ENCODE measurements at regions not wholly inside any gene's neighbourhood (a gene's known extent, or its start where the extent isn't known, plus 50 kb on each side); places are given as distances from the start of the nearest gene placed in this dataset.

DNA sequence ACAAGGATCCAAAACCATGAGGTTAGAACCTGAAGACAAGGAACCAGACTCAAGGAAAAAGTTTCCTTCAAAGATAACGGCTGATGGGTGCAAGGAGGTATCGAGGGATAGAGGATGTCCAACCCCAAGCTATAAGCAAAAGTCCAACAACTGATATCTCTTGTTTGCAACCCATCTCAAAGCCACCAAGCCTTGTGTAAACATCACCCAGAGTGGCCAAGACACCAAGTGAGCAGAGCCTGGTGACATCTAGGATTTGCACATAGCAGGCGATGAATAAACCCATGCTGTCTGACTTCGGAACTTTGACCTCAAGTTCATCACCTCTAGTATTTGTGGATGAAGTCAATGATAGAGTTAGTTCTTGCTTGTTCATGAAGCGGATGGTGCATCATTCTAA, 180.7 kb downstream of the ETS2 start:
- TF ChIP-seq CTCF (IDR thresholded peaks at IDR 0.05): no peak
- TF ChIP-seq ZFX (IDR thresholded peaks at IDR 0.05; ENCODE audit: borderline replicate concordance): no peak
- no peak overlapping the region for H3K27ac ChIP-seq

DNA sequence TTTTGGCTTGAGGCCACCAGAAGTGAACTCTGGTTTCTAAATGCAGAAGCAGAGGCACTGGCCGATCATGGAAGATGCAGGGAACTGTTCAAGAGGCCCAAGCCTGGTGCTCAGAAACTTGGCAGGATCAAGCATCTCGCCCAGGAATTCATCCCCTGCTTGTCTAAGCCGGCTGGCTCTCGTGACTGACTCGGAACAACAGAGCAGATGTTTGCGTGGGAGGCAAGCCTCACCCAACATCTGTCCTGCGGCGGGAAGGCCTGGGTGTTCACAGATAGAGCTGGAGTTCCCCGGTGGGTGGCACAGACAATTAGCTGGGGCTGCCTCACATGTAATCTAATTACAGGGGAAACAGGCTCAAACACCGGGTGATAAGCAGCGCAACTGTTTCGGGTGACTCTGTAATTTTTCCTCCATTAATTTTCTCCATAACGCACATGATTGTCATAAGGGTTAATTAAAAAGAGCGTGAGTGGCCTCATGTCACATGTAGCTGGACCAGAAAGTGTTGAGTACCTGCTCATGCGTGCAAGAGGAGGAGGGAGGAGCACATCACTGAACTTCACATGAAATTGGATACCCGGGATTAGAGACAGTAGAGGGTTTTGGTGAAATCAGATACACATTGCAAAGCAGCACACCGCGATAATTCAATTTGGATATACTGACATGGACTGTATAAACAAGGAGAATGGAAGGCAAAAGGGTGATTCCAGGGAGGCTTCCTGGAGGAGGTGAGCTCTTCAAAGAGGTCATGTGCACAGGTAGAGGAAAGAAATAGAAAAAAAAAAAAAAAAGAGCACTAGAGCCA, 180.0 kb downstream of the ETS2 start:
- no peak for TF ChIP-seq ZFX (IDR thresholded peaks at IDR 0.05; ENCODE audit: borderline replicate concordance)
- no peak for TF ChIP-seq CTCF (IDR thresholded peaks at IDR 0.05)
- no peak overlapping the region for H3K27ac ChIP-seq

- TF ChIP-seq CTCF (IDR thresholded peaks at IDR 0.05) (no peak), ZFX (IDR thresholded peaks at IDR 0.05; ENCODE audit: borderline replicate concordance) (no peak)
- H3K27ac ChIP-seq: no peak overlapping the region
Observed at GRCh38 chr21:38984982-38985567, 179.3 kb downstream of the ETS2 start.

GRCh38 chr21:38984568-38984967, 178.8 kb downstream of the ETS2 start:
- H3K27ac ChIP-seq: no peak overlapping the region
- TF ChIP-seq CTCF (IDR thresholded peaks at IDR 0.05): no peak
- no peak for TF ChIP-seq ZFX (IDR thresholded peaks at IDR 0.05; ENCODE audit: borderline replicate concordance)

GRCh38 chr21:38983560-38983959, 177.8 kb downstream of the ETS2 start:
- no peak overlapping the region for H3K27ac ChIP-seq
- TF ChIP-seq CTCF (IDR thresholded peaks at IDR 0.05) (no peak), ZFX (IDR thresholded peaks at IDR 0.05; ENCODE audit: borderline replicate concordance) (no peak)

DNA sequence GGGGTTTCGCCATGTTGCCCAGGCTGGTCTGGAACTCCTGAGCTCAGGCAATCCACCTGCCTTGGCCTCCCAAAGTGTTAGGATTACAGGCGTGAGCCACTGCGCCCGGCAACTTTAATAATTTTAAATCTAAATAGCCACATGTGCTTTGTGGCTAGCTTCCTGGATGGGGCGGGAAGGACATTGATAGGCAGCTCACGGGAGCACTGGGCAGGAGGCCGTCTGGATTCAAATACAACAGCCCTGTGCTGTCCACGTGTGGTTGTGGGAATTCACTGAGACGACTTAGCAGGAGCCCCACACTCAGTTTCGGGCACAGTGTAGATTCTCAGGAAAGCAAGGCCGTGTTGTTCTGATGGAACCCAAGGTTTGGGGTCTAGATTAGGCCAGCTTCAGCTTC, 177.1 kb downstream of the ETS2 start:
- TF ChIP-seq CTCF (IDR thresholded peaks at IDR 0.05): no peak
- TF ChIP-seq ZFX (IDR thresholded peaks at IDR 0.05; ENCODE audit: borderline replicate concordance): no peak
- no peak overlapping the region for H3K27ac ChIP-seq

DNA sequence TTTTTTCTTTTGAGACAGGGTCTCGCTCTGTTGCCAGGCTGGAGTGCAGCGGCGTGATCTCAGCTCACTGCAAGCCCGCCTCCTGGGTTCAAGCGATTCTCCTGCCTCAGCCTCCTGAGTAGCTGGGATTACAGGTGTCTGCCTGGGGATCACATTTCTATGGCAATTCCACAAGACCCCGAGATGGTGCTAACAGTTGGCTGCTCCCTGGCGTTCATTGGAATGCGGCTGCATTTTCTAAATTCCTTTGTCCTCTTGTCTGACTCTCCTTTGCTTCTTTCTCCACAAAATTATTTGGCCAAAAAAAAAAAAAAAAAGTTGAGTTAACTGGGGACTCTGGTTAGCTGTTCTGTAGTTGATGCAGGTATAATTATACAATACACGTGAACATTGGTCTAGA, 176.4 kb downstream of the ETS2 start:
- TF ChIP-seq ZFX (IDR thresholded peaks at IDR 0.05; ENCODE audit: borderline replicate concordance): no peak

More for the DNA sequence above, 176.4 kb downstream of the ETS2 start:
- no peak overlapping the region for H3K27ac ChIP-seq

Data from 22Rv1 (cell line).